Prostate gland (tissue), 2 donors: ENCODE measurements at regions not wholly inside any gene's neighbourhood (a gene's known extent, or its start where the extent isn't known, plus 50 kb on each side); places are given as distances from the start of the nearest gene placed in this dataset.

ENCODE experiments used
- DNase-seq: peaks from one replicate; pipeline ENCODE4 v3.0.0-alpha.2; 2019; ENCODE audit warnings: low spot score
- H3K27ac ChIP-seq, 2 donors: fragments of 200-600 bp; sonication (generic); 2 replicates each; pipeline ENCODE4 v1.5.1; 2017 to 2019
- H3K27me3 ChIP-seq: fragments of 200-600 bp; sonication (generic); replicated peaks from 2 replicates; pipeline ENCODE4 v1.5.1; 2019; ENCODE audit not compliant: insufficient read depth
- H3K36me3 ChIP-seq, 2 donors: fragments of 200-600 bp; sonication (generic); 1 replicate in 1 of 2; 2 replicates in 1 of 2; pipeline versions ENCODE4 v1.5.1 to v1.8.1; 2017 to 2019
- H3K4me1 ChIP-seq: fragments of 200-600 bp; sonication (generic); replicated peaks from 2 replicates; pipeline ENCODE4 v1.5.1; 2019
- H3K4me3 ChIP-seq, 2 donors: fragments of 200-600 bp; sonication (generic); 2 replicates each; pipeline ENCODE4 v1.5.1; 2017 to 2019
- H3K9me3 ChIP-seq: fragments of 200-600 bp; sonication (generic); 2 replicates; pipeline ENCODE4 v1.5.1; 2017
- POLR2A ChIP-seq: fragments of 450-650 bp; IDR thresholded peaks from one replicate; pipeline ENCODE4 v1.6.1; 2016; ENCODE audit warnings: antibody characterized with exemption, mild to moderate bottlenecking
- POLR2AphosphoS5 ChIP-seq: sonication (generic); formaldehyde crosslinking; IDR thresholded peaks from one replicate; pipeline ENCODE4 v1.6.1; 2017; ENCODE audit warnings: antibody characterized with exemption
- WGBS: methylation state at CpG from one replicate; pipeline ENCODE4 v1.1.5; 2018; 5-methylcytosine and 5-hydroxymethylcytosine counted together
- intact Hi-C: fragments of 100-400 bp; cut with DNase I; formaldehyde crosslinking; loops from one replicate; pipeline ENCODE4 v1.14.2; 2022
- TF ChIP-seq, protein P1 (sequence below), 4 experiments: fragments of 200-600 bp in 2 of 4; fragments of 450-650 bp in 2 of 4; sonication (generic) in 2 of 4; IDR thresholded peaks; 1 replicate in 3 of 4; 2 replicates in 1 of 4; pipeline ENCODE4 v1.5.1; 2016 to 2019; ENCODE audit warnings: antibody characterized with exemption in 4 of 4, mild to moderate bottlenecking in 2 of 4, moderate library complexity in 2 of 4

DNA sequence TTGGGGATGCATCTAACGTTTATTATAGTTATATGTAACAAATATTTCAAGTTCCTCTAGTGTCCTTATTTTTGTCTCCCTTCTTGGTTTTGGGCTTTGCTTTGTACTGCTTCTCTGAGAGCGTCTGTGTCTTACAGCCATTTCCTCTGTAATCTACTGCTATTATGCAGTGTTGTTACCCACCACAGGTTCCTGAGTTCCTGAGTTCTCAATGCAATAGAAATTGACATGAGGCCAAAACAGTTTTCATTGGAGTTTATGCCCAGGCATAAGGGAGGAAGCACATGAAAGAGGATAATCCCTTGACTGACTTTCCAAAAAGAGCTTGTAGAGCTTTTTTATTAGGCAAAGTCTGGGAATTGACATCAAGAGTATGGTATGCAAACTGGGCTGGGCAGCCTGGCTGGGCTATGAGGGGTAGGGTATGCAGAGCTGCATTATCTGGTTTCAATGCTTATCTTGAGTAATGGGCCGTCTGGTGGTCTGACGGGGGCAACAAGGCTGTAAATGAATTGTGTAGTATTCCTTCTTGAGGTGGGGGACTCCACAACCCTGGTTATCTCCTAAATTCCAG is 722.5 kb upstream of the ATXN7L3B start:
- Histone ChIP-seq H3K4me1 (no peaks in the 10 kb centered on the region), H3K36me3 (no peaks in the 10 kb centered on the region), H3K27me3 (no peaks in the 10 kb centered on the region), H3K4me3 (no peak overlapping the region), H3K9me3 (no peaks in the 10 kb centered on the region), H3K27ac (no peak overlapping the region)
- WGBS: 58% methylated on average over 4 of the region's 4 CpGs
- no peak for DNase-seq
- intact Hi-C loops: no loop called here
- no peak for TF ChIP-seq POLR2A
- TF ChIP-seq POLR2AphosphoS5: no peak
- TF ChIP-seq, protein P1, sequence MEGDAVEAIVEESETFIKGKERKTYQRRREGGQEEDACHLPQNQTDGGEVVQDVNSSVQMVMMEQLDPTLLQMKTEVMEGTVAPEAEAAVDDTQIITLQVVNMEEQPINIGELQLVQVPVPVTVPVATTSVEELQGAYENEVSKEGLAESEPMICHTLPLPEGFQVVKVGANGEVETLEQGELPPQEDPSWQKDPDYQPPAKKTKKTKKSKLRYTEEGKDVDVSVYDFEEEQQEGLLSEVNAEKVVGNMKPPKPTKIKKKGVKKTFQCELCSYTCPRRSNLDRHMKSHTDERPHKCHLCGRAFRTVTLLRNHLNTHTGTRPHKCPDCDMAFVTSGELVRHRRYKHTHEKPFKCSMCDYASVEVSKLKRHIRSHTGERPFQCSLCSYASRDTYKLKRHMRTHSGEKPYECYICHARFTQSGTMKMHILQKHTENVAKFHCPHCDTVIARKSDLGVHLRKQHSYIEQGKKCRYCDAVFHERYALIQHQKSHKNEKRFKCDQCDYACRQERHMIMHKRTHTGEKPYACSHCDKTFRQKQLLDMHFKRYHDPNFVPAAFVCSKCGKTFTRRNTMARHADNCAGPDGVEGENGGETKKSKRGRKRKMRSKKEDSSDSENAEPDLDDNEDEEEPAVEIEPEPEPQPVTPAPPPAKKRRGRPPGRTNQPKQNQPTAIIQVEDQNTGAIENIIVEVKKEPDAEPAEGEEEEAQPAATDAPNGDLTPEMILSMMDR (IDR thresholded peaks at IDR 0.05): no peak

- Histone ChIP-seq H3K4me1 (no peaks in the 10 kb centered on the region), H3K9me3 (no peaks in the 10 kb centered on the region), H3K27ac (no peak overlapping the region), H3K36me3 (no peaks in the 10 kb centered on the region), H3K4me3 (no peak overlapping the region), H3K27me3 (no peaks in the 10 kb centered on the region)
- no peak for DNase-seq
- 75% methylated on average over 2 of the region's 2 CpGs for WGBS
- no peak for TF ChIP-seq POLR2AphosphoS5
- TF ChIP-seq, protein P1 (IDR thresholded peaks at IDR 0.05): no peak
- TF ChIP-seq POLR2A: no peak
- intact Hi-C loops: no loop called here
These were observed 720.5 kb upstream of the ATXN7L3B start for GRCh38 chr12:73817161-73817560.

- Histone ChIP-seq H3K36me3 (no peaks in the 10 kb centered on the region), H3K4me1 (no peaks in the 10 kb centered on the region), H3K4me3 (no peak overlapping the region), H3K27me3 (no peaks in the 10 kb centered on the region), H3K9me3 (no peaks in the 10 kb centered on the region), H3K27ac (no peak overlapping the region)
- DNase-seq: no peak
- TF ChIP-seq POLR2AphosphoS5 (no peak), POLR2A (no peak)
- TF ChIP-seq, protein P1 (IDR thresholded peaks at IDR 0.05): no peak
- WGBS: 79% methylated on average over 3 of the region's 3 CpGs
- intact Hi-C loops: no loop called here
These were observed 703.9 kb upstream of the ATXN7L3B start for GRCh38 chr12:73833746-73834145.

- Histone ChIP-seq H3K4me3 (no peak overlapping the region), H3K9me3 (no peaks in the 10 kb centered on the region), H3K4me1 (no peaks in the 10 kb centered on the region), H3K27ac (no peak overlapping the region), H3K36me3 (no peaks in the 10 kb centered on the region), H3K27me3 (no peaks in the 10 kb centered on the region)
- 95% methylated on average over 2 of the region's 2 CpGs for WGBS
- DNase-seq: no peak
- TF ChIP-seq, protein P1 (IDR thresholded peaks at IDR 0.05): no peak
- intact Hi-C loops: no loop called here
These were observed 695.7 kb upstream of the ATXN7L3B start for GRCh38 chr12:73841963-73842362.

GRCh38 chr12:73863546-73863945 is 674.1 kb upstream of the ATXN7L3B start:
- no peaks in the 10 kb centered on the region for H3K9me3 ChIP-seq
- 62% methylated on average over 2 of the region's 2 CpGs for WGBS
- no peak overlapping the region for H3K27ac ChIP-seq
- intact Hi-C loops: no loop called here
- no peak overlapping the region for H3K4me3 ChIP-seq
- no peak for DNase-seq
- H3K36me3 ChIP-seq: no peaks in the 10 kb centered on the region
- TF ChIP-seq POLR2A (no peak), POLR2AphosphoS5 (no peak)
- TF ChIP-seq, protein P1 (IDR thresholded peaks at IDR 0.05): no peak
- H3K4me1 ChIP-seq: no peaks in the 10 kb centered on the region
- H3K27me3 ChIP-seq: no peaks in the 10 kb centered on the region
